AG10803 (cell line): ENCODE measurements at regions not wholly inside any gene's neighbourhood (a gene's known extent, or its start where the extent isn't known, plus 50 kb on each side); places are given as distances from the start of the nearest gene placed in this dataset.

Source experiments
- DNase-seq: peaks from one replicate; pipeline ENCODE4 v3.0.0; 2010; ENCODE audit warnings: low read depth
- H3K4me3 ChIP-seq: 2 replicates; pipeline ENCODE4 v1.5.1; 2011; ENCODE audit warnings: mild to moderate bottlenecking, low read length, control low read depth
- TF ChIP-seq, protein P1 (sequence below): conservative IDR thresholded peaks from 2 replicates; pipeline ENCODE4 v1.5.1; 2011; ENCODE audit warnings: mild to moderate bottlenecking, low read length, control low read depth, inconsistent platforms

DNA sequence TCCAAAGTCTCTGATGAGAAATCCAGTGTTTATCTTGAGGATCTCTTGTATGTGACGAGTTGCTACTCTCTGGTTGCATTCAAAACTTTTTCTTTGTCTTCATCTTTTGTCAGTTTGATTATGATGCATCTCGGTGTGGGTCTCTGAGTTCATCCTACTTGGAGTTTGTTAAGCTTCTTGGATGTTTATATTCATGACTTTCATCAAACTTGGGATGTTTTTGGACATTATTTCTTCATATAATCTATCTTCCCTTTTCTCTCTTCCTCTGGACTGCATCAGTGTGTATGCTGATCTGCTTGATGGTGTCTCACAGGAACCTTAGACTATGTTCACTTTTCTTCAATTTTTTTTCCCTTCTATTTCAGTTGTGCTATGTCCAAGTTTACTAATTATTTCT lies 320.4 kb downstream of the TLE3 start:
- TF ChIP-seq, protein P1, sequence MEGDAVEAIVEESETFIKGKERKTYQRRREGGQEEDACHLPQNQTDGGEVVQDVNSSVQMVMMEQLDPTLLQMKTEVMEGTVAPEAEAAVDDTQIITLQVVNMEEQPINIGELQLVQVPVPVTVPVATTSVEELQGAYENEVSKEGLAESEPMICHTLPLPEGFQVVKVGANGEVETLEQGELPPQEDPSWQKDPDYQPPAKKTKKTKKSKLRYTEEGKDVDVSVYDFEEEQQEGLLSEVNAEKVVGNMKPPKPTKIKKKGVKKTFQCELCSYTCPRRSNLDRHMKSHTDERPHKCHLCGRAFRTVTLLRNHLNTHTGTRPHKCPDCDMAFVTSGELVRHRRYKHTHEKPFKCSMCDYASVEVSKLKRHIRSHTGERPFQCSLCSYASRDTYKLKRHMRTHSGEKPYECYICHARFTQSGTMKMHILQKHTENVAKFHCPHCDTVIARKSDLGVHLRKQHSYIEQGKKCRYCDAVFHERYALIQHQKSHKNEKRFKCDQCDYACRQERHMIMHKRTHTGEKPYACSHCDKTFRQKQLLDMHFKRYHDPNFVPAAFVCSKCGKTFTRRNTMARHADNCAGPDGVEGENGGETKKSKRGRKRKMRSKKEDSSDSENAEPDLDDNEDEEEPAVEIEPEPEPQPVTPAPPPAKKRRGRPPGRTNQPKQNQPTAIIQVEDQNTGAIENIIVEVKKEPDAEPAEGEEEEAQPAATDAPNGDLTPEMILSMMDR, result no peak
- no peak overlapping the region for H3K4me3 ChIP-seq
- no peak for DNase-seq

DNA sequence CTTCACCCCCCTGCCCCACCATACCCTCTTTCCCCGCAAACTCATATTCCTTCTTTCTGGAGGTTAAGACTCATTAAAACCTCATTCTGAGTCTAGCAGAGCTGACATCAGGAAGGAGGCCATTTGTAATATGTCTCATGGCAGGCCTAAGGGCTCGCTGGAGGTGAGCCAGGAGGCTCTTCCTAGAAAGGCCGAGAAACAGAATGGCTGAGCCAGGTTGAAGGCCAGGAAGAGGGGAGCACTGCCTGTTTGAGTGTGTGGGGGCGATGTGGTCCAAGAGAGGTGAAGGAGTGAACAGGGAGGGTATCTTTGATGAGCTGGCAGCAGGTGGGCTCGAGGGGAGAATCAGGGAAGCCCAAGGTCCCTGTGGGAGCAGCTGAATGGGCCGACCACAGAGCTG lies 317.3 kb downstream of the TLE3 start:
- TF ChIP-seq, protein P1, result no peak
- H3K4me3 ChIP-seq, result no peak overlapping the region
- DNase-seq, result no peak

DNA sequence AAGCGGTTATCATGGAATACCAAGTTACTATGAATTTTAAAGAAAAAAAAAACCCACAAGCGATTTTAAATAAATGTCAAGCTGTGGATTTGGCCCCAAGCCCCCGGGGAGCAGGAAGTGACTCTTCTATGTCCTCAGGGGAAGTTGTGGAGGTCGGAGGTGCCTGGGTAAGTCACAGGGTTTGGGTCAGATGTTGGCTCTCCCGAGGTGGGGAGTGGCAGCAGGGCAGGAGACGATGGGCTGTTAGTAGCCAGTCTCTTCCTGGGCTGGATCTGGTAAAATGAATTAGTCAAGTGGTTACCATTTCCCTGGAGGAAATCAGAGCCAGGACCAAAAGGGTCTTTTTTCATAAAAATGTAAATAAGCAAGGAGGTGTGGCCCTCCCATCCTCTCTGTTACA lies 316.7 kb downstream of the TLE3 start:
- H3K4me3 ChIP-seq, result no peak overlapping the region
- TF ChIP-seq, protein P1, result no peak
- no peak for DNase-seq

DNA sequence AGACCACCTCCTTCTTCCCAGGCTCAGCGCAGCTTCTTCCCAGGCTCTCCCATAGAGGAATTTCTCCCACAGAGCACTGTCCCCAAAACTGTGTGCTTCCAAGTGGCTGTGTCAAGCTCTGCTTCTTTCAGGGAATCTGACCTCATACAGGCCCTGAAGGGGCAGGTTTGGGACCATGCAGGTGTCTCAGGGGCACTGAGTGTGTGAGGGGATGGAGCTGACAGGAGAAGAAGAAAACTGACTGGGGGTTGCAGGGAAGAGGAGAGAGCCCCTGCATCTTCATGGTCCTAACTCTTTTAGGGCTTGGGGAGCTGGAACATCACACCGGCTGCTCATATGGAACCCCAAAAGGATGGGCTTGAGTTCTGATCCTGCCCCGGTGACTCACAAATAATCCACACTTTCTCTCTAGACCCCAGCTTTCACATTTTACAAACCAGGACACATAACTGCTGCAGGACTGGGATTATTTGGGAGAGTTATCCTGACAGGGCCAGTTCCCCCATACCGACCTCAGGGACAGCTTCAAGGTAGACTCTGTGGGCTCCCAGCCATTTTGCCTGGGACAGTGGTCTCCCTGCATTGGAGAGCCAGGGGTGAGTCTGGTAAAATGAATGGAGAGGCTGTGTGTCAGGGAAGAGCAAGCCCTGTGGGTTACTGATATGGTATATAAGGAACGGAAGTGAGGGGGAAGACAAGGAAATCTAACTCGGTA lies 316.1 kb downstream of the TLE3 start:
- no peak overlapping the region for H3K4me3 ChIP-seq
- no peak for DNase-seq
- TF ChIP-seq, protein P1, result no peak

DNA sequence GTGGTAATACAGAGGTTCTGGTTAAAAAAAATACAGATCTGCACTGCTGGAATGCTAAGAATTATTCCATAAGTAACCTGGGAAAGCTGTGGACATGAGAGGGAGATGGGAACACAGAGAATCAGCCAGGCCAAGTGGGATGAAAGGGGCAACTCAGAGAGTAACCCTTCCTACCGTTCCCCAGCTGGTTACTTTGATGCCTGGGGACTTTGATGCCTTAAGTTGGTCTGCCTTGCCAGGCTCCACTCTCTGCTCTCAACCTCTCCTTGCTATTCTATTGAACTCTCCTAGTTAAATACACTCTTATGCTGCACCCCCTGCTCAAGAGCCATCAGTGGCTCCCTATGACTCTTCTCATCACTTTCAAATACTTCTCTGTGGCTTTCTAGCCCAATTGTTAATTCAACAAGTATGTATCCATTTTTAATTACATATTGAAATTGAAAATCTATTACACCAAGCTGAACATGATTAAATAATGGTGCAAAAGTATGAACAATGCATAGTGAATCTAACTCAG lies 315.5 kb downstream of the TLE3 start:
- H3K4me3 ChIP-seq, result no peak overlapping the region
- DNase-seq, result no peak
- TF ChIP-seq, protein P1, result no peak

DNA sequence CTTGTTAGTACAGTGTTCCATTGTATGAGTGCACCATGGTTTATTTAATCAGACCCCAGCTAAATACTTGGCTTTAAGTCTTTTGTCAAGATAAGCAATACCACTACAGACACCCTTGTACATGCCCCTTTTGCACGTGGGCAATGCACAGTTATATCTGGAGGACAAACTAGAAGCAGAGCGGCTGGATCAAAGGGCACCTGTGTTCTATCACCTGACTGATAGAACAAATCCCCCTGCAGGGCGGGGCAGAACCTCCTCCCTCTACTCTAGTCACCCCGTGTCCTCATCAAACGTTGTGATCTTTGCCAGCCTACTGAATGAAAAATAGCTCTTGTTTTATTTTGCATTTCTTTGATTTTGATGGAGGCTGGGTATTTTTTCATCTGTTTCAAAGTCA lies 314.9 kb downstream of the TLE3 start:
- TF ChIP-seq, protein P1, result no peak
- DNase-seq, result no peak
- no peak overlapping the region for H3K4me3 ChIP-seq

DNA sequence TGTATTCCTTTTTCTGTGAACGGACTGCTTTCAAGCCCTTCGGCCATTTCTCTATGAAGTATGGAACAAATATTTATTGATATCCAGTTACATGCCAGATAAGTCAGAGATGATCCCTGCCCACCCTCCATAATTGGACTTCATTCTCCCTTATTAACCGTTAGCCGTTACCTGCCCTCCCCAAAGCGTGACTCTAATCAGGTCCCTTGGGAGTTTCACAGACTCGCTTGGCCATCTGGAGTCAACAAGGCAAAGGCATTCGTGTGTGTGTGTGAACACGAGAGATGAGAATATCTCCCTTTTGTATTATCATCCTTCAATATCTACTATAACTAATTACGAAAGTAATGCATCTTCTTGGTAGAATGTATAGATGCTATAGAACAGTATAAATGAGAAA lies 314.5 kb downstream of the TLE3 start:
- TF ChIP-seq, protein P1, result no peak
- DNase-seq, result no peak
- H3K4me3 ChIP-seq, result no peak overlapping the region
